Nephron (organoid): ENCODE measurements at regions not wholly inside any gene's neighbourhood (a gene's known extent, or its start where the extent isn't known, plus 50 kb on each side); places are given as distances from the start of the nearest gene placed in this dataset.

Source experiments
- H3K27ac Mint-ChIP-seq, 3 experiments: 2 replicates each; pipeline ENCODE4 v1.8.0; 2020; ENCODE audit warnings: mixed read lengths in 3 of 3, mild to moderate bottlenecking in 2 of 3, moderate library complexity in 1 of 3
- H3K27me3 Mint-ChIP-seq: 2 replicates; pipeline ENCODE4 v1.8.0; 2021; ENCODE audit warnings: low read depth, mild to moderate bottlenecking, moderate library complexity, mixed read lengths
- H3K36me3 Mint-ChIP-seq: 2 replicates; pipeline ENCODE4 v1.8.0; 2020; ENCODE audit warnings: low read depth, mixed read lengths
- H3K4me1 Mint-ChIP-seq: 2 replicates; pipeline ENCODE4 v1.8.0; 2020; ENCODE audit warnings: mixed read lengths
- H3K4me3 Mint-ChIP-seq, 3 experiments: 2 replicates each; pipeline ENCODE4 v1.8.0; 2020; ENCODE audit warnings: mild to moderate bottlenecking in 3 of 3, mixed read lengths in 3 of 3, moderate library complexity in 2 of 3
- H3K9me3 Mint-ChIP-seq: 2 replicates; pipeline ENCODE4 v1.8.0; 2020; ENCODE audit warnings: mixed read lengths
- TF ChIP-seq, protein P1 (sequence below), 3 experiments: fragments of 200-600 bp; sonication (generic); IDR thresholded peaks; one replicate each; pipeline ENCODE4 v1.5.0; 2021; ENCODE audit warnings: antibody characterized with exemption in 3 of 3; ENCODE audit not compliant: unreplicated experiment in 3 of 3

DNA sequence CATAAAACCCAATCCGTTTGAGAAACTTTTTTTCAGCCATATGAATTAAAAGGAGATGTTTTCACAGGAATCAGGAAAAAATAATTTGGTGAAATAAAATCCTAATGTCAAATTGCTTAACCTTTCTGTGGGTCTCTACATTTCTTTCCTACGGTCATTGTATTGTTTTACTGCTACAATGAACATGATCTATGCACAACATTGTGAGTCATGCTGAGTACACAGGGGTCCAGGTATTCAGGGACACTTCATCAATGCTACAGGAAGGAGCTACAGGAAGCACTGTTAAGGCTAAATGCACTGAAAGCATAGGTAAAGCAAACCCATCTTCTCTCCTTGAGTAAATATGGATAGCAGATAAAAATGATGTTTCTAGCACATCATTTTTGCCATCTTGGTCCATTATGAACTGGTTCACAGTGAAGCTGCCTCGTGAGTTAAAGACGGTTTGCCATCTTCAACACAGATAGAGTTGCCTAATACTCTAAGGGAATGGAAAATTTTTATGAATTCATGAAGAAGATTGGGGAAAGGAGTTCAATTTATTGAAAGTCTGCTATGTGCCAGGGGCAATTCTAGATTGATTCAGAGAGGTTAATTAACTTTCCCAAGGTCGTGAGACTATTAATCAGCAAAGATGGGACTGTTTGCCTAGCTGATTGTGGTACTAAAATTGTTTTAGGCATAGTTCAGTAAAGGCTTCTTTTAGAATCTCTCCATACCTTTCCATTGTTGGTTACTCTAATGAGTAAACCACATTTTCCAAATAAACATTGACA, 85.5 kb downstream of the DIRAS2 start:
- Mint-ChIP-seq H3K36me3 (no peaks in the 10 kb centered on the region), H3K9me3 (no peaks in the 10 kb centered on the region), H3K4me1 (no peaks in the 10 kb centered on the region)

DNA sequence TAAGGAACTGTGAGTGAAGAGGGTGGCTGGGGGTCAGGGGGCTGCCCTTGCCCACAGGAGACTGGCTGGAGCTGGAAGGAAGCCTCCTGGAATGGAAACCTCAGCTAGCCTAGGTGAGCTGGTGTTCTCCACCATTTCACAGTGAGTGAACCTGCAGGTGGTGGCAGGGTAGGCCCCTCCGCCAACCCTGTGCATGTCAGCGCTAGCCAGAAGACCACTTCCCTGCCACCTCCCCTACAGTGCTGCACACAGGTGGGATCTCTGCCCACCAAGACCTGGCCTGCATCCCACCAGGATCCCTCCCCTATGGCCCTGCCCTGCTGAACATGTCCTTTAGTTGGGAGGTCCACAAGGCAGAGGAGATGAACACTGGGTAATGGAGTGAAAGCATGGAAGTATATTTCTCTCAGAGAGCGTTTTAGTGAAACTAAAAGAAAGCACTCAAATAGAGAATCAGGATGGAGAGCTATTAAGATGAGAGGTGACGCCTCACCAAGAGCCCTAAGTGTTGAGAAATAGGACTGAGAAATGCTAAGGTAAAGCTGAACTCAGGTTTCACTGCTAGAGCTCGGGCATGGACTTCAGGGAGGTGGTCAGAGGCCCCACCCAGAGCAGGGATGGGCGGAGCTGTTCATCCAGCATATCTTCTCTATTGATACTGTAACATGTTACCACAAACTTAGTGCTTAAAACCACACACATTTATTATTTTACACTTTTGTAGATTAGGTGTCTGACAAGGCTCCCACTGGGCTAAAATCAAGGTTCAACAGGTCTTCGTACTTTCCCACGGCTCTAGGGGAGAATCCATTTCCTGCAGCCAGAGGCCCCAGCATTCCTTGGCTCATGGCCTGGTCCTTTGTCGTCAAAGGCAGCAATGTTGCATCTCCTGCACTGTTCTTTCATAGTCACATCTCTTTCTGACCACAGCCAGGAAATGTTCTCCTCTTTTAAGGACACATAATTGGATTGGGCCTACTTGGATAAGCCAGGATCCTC, 83.2 kb downstream of the DIRAS2 start:
- Mint-ChIP-seq H3K27ac (no peak overlapping the region), H3K36me3 (no peaks in the 10 kb centered on the region), H3K27me3 (no peaks in the 10 kb centered on the region), H3K4me1 (no peaks in the 10 kb centered on the region), H3K9me3 (no peaks in the 10 kb centered on the region), H3K4me3 (no peak overlapping the region)
- TF ChIP-seq, protein P1, sequence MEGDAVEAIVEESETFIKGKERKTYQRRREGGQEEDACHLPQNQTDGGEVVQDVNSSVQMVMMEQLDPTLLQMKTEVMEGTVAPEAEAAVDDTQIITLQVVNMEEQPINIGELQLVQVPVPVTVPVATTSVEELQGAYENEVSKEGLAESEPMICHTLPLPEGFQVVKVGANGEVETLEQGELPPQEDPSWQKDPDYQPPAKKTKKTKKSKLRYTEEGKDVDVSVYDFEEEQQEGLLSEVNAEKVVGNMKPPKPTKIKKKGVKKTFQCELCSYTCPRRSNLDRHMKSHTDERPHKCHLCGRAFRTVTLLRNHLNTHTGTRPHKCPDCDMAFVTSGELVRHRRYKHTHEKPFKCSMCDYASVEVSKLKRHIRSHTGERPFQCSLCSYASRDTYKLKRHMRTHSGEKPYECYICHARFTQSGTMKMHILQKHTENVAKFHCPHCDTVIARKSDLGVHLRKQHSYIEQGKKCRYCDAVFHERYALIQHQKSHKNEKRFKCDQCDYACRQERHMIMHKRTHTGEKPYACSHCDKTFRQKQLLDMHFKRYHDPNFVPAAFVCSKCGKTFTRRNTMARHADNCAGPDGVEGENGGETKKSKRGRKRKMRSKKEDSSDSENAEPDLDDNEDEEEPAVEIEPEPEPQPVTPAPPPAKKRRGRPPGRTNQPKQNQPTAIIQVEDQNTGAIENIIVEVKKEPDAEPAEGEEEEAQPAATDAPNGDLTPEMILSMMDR (IDR thresholded peaks at IDR 0.05; ENCODE audit: unreplicated experiment in 3 of 3), result no peak

More for the DNA sequence above, 85.5 kb downstream of the DIRAS2 start:
- Mint-ChIP-seq H3K27me3 (no peaks in the 10 kb centered on the region), H3K27ac (no peak overlapping the region), H3K4me3 (no peak overlapping the region)
- TF ChIP-seq, protein P1 (IDR thresholded peaks at IDR 0.05; ENCODE audit: unreplicated experiment in 3 of 3), result no peak
